Effector memory CD8-positive, alpha-beta T cell (primary cell): ENCODE measurements at regions not wholly inside any gene's neighbourhood (a gene's known extent, or its start where the extent isn't known, plus 50 kb on each side); places are given as distances from the start of the nearest gene placed in this dataset.
A peak's percentile ranks its signal among the peaks of the same experiment; 100 is the strongest.

Experiments used
- ATAC-seq: fragments of 150-1000 bp; cut with Tn5 transposase; replicated peaks from 2 replicates; pipeline ENCODE4 v1.10.0; 2021; ENCODE audit warnings: mild to moderate bottlenecking, moderate library complexity
- DNase-seq, 3 experiments: peaks; one replicate each; pipeline ENCODE4 v3.0.0; 2021
- H3K27ac Mint-ChIP-seq, 2 donors: one replicate each; pipeline ENCODE4 v1.8.0; 2022; ENCODE audit warnings: mild to moderate bottlenecking in 2 of 2, mixed read lengths in 2 of 2, moderate library complexity in 2 of 2
- H3K27me3 Mint-ChIP-seq, 2 donors: one replicate each; pipeline ENCODE4 v1.8.0; 2022; ENCODE audit warnings: mixed read lengths in 2 of 2
- H3K36me3 Mint-ChIP-seq: one replicate; pipeline ENCODE4 v1.8.0; 2022; ENCODE audit warnings: mild to moderate bottlenecking, moderate library complexity, mixed read lengths; ENCODE audit not compliant: insufficient read depth
- H3K4me1 Mint-ChIP-seq, 2 donors: one replicate each; pipeline ENCODE4 v1.8.0; 2022; ENCODE audit warnings: low read depth in 2 of 2, mixed read lengths in 2 of 2
- H3K4me3 Mint-ChIP-seq, 2 donors: one replicate each; pipeline ENCODE4 v1.8.0; 2022; ENCODE audit warnings: mild to moderate bottlenecking in 2 of 2, mixed read lengths in 2 of 2, moderate library complexity in 2 of 2
- H3K9me3 Mint-ChIP-seq, 2 donors: one replicate each; pipeline ENCODE4 v1.8.0; 2022; ENCODE audit warnings: mixed read lengths in 2 of 2

- no peak overlapping the region for H3K4me3 Mint-ChIP-seq
- H3K27me3 Mint-ChIP-seq, result no peaks in the 10 kb centered on the region
- DNase-seq (no peak), ATAC-seq (no peak)
- no peaks in the 10 kb centered on the region for H3K36me3 Mint-ChIP-seq
- H3K9me3 Mint-ChIP-seq, result no peaks in the 10 kb centered on the region
- H3K4me1 Mint-ChIP-seq, result no peaks in the 10 kb centered on the region
- no peak overlapping the region for H3K27ac Mint-ChIP-seq
Observed at GRCh38 chr12:92304371-92305055, 158.9 kb upstream of the BTG1 start.

DNA sequence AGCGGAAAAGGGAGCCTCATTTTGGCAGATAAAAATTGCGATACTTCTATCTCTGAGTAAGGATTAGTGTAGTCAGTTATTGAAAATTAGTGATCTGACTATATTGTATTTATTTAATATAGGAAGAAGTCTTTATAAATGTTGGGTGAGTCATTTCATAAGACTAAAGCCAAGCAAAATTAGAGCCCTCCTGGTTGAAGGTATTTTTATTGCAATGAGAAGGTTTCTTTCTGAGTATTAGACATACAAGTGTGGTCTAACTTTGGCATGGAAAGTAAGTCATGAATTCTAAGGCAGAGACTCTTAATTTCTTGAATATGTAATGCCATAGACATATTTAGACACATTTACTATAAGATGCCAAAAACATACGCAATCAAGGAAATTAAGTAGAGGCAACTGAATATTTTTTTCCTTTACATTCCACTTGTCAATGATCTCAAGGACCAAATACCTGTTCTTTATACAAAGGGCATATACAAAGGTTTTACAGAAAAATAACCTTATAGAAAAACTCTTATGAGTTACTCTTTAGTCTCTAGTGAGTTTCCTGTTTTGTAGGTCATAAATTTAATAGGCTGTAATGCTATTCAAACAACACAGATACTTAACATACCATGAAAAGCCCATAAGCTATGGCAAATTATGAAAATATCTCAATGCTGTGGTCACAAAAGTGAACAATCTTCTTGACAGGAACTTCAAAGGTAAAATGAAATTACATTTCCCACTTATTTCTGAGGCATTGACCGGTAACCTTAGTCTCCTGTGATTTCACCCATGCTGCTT is 156.6 kb upstream of the BTG1 start:
- no peak overlapping the region for H3K4me3 Mint-ChIP-seq
- no peaks in the 10 kb centered on the region for H3K9me3 Mint-ChIP-seq
- no peaks in the 10 kb centered on the region for H3K36me3 Mint-ChIP-seq
- DNase-seq (no peak), ATAC-seq (no peak)
- no peaks in the 10 kb centered on the region for H3K27me3 Mint-ChIP-seq
- peaks cover 0 to 3% of the 10 kb centered on the region in 2 donors for H3K4me1 Mint-ChIP-seq
- H3K27ac Mint-ChIP-seq, result no peak overlapping the region

- H3K4me3 Mint-ChIP-seq, result no peak overlapping the region
- ATAC-seq, result no peak
- H3K4me1 Mint-ChIP-seq, result peaks cover 0 to 3% of the 10 kb centered on the region in 2 donors
- no peaks in the 10 kb centered on the region for H3K27me3 Mint-ChIP-seq
- no peak overlapping the region for H3K27ac Mint-ChIP-seq
- no peaks in the 10 kb centered on the region for H3K36me3 Mint-ChIP-seq
- no peaks in the 10 kb centered on the region for H3K9me3 Mint-ChIP-seq
- no peak for DNase-seq
Observed at GRCh38 chr12:92301356-92301755, 155.7 kb upstream of the BTG1 start.

- Mint-ChIP-seq H3K4me1 (peaks cover 0 to 3% of the 10 kb centered on the region in 2 donors), H3K27ac (no peak overlapping the region), H3K9me3 (no peaks in the 10 kb centered on the region), H3K36me3 (no peaks in the 10 kb centered on the region), H3K4me3 (no peak overlapping the region), H3K27me3 (no peaks in the 10 kb centered on the region)
- DNase-seq (no peak), ATAC-seq (no peak)
Observed at GRCh38 chr12:92300777-92301176, 155.1 kb upstream of the BTG1 start.

- H3K4me3 Mint-ChIP-seq, result no peak overlapping the region
- H3K9me3 Mint-ChIP-seq, result no peaks in the 10 kb centered on the region
- H3K27ac Mint-ChIP-seq, result no peak overlapping the region
- no peak for ATAC-seq
- no peaks in the 10 kb centered on the region for H3K27me3 Mint-ChIP-seq
- peaks cover 0 to 10% of the 10 kb centered on the region in 2 donors for H3K4me1 Mint-ChIP-seq
- no peaks in the 10 kb centered on the region for H3K36me3 Mint-ChIP-seq
- no peak for DNase-seq
Observed at GRCh38 chr12:92299744-92300143, 154.1 kb upstream of the BTG1 start.

DNA sequence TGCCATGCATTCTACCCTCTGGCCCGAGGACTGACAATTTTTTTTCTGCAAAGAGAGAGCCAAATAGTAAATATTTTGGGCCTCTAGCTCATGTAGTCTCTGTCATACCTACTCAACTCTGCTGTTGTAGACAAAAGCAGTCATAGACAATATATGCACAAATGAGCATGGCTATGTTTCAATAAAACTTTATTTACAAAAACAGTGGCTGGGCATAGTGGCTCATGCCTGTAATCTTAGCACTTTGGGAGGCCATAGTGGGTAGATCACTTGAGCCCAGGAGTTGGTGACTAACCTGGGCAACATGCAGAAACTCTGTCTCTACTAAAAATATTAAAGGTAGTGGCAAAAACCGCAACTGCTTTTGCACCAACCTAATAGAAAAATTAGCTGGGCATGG is 153.7 kb upstream of the BTG1 start:
- Mint-ChIP-seq H3K4me1 (peaks cover 0 to 11% of the 10 kb centered on the region in 2 donors), H3K27me3 (no peaks in the 10 kb centered on the region), H3K36me3 (no peaks in the 10 kb centered on the region), H3K27ac (no peak overlapping the region), H3K4me3 (no peak overlapping the region), H3K9me3 (no peaks in the 10 kb centered on the region)
- ATAC-seq (no peak), DNase-seq (no peak)

DNA sequence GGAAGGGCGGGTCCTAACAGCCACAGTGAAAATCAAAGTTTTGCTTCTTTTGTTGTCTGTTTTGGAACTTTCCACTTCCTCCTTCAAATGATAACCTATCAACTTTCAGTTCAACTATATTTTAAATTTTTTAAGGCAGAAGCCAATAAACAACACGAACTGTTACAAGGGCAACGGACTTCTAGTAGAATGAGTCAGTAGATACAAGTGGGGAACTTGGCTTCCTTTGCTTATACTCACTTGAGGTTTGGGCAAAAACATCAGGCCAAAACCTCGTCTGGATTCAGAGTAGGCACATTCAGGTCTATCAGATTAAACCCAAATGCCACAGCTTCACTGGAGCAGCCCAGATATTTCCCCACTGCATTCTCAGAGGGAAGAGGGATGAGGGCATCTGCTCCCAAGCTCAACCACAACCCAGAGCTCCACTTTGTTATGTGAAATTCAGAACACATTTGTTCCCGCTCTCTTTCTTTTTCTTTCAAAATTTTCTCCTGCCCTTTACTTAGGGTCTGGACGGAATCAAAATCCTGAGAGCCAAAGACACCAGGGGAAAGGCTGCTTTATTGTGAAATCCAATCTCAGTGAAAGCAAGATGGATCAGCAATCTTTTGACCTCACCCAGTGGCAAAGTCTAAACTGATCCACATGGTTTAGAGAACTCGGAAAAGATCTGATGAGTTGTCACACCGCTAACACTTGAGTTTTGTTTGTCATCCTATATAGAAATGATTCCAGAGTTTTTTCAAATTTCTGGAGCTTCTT is 152.5 kb upstream of the BTG1 start:
- peaks cover 0 to 11% of the 10 kb centered on the region in 2 donors for H3K4me1 Mint-ChIP-seq

GRCh38 chr12:92297405-92297804 is 151.8 kb upstream of the BTG1 start:
- no peaks in the 10 kb centered on the region for H3K36me3 Mint-ChIP-seq
- H3K9me3 Mint-ChIP-seq, result no peaks in the 10 kb centered on the region
- ATAC-seq (no peak), DNase-seq (no peak)
- no peak overlapping the region for H3K4me3 Mint-ChIP-seq
- H3K27ac Mint-ChIP-seq, result peak overlapping the region in 1 of 2 donors; percentile 12
- H3K27me3 Mint-ChIP-seq, result no peaks in the 10 kb centered on the region
- H3K4me1 Mint-ChIP-seq, result peaks cover 0 to 11% of the 10 kb centered on the region in 2 donors

More for the DNA sequence above, 152.5 kb upstream of the BTG1 start:
- peak; percentile 24 for ATAC-seq
- no peaks in the 10 kb centered on the region for H3K9me3 Mint-ChIP-seq
- H3K4me3 Mint-ChIP-seq, result no peak overlapping the region
- H3K36me3 Mint-ChIP-seq, result no peaks in the 10 kb centered on the region
- H3K27me3 Mint-ChIP-seq, result no peaks in the 10 kb centered on the region
- DNase-seq, result no peak
- peak overlapping the region; percentile 11 to 12 for H3K27ac Mint-ChIP-seq

- peaks cover 0 to 11% of the 10 kb centered on the region in 2 donors for H3K4me1 Mint-ChIP-seq
- no peak for ATAC-seq
- no peaks in the 10 kb centered on the region for H3K9me3 Mint-ChIP-seq
- no peaks in the 10 kb centered on the region for H3K36me3 Mint-ChIP-seq
- H3K27me3 Mint-ChIP-seq, result no peaks in the 10 kb centered on the region
- no peak overlapping the region for H3K27ac Mint-ChIP-seq
- DNase-seq, result no peak
- no peak overlapping the region for H3K4me3 Mint-ChIP-seq
Observed at GRCh38 chr12:92295523-92295922, 149.9 kb upstream of the BTG1 start.

DNA sequence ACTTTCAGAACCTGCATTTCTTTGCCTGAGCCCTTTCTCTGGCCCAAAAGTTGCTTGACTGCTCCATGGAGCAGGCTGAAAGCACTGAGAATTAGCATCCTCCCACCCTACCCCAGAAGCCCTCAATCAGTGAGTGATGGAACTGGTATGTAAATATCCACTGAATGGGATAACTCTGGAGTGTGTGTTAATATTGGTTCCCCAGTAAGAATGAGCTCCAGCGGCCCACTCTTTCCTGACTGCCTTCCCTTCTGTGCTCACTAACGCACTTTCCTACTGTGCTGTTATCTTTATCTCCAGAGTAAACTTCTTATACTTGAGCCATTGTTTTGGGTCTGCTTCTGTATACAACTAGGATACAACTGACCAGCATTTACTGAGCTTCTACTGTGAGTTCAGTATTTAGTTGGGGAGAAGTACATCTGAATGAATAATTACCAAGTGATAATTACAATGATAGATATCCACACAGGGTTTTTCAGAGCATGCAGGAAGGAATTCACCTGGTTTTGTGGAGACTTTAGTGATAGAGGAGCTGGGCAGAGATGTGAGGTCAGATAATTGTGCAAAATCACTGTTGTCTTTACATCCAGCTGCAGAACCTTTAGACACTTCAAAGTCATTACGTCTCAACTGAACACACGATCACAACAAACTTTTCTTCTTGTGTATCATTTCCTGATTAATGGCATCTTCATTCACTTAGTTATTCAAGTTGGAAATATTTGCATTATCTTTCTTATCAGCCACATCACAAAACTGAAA is 149.2 kb upstream of the BTG1 start:
- Mint-ChIP-seq H3K4me3 (no peak overlapping the region), H3K27ac (no peak overlapping the region), H3K36me3 (no peaks in the 10 kb centered on the region), H3K4me1 (peaks cover 0 to 11% of the 10 kb centered on the region in 2 donors), H3K9me3 (no peaks in the 10 kb centered on the region), H3K27me3 (no peaks in the 10 kb centered on the region)
- no peak for DNase-seq
- no peak for ATAC-seq

DNA sequence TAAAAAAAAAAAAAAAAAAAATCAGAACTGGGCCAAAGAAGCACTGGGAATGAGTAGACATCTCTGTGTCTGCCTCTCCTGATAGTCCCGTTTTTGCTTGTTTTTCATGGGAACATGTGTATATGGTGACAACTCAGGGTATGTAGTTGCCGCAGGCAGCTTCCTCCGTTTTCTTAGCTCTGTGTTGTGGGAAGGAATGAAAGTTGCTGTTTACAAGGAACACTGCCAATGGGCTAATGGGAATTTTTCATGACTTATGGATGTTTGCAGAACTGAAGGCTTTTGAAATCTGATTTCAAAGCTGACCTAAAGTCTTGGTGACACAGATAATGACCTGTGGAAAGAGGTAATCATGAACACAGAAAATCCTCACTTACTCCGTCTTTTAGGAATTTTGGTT is 146.4 kb upstream of the BTG1 start:
- Mint-ChIP-seq H3K4me1 (peaks cover 0 to 7% of the 10 kb centered on the region in 2 donors), H3K4me3 (no peak overlapping the region), H3K36me3 (no peaks in the 10 kb centered on the region), H3K9me3 (no peaks in the 10 kb centered on the region), H3K27me3 (no peaks in the 10 kb centered on the region), H3K27ac (no peak overlapping the region)
- ATAC-seq, result no peak
- no peak for DNase-seq

DNA sequence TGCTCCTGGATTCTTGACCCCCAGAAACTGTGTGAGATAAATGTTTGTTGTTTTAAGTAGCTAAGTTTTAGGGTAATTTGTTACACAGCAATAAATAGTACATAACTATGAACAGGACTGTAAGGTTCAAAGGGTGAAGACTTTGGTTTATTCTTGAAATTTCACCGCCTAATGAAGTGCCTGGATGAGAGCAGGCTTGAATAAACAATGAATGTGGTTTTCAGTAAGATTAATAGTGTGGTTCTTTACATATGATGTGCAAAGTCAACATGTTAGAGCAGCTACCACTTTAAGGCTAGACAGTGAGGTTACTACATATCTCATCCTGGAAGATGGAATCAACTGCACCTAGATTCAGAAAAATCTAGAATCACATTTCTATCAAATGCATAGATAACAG is 145.2 kb upstream of the BTG1 start:
- H3K9me3 Mint-ChIP-seq, result no peaks in the 10 kb centered on the region
- H3K4me1 Mint-ChIP-seq, result peaks cover 0 to 7% of the 10 kb centered on the region in 2 donors
- no peak overlapping the region for H3K27ac Mint-ChIP-seq
- no peak for ATAC-seq
- no peak for DNase-seq
- no peaks in the 10 kb centered on the region for H3K27me3 Mint-ChIP-seq
- no peaks in the 10 kb centered on the region for H3K36me3 Mint-ChIP-seq
- H3K4me3 Mint-ChIP-seq, result no peak overlapping the region

DNA sequence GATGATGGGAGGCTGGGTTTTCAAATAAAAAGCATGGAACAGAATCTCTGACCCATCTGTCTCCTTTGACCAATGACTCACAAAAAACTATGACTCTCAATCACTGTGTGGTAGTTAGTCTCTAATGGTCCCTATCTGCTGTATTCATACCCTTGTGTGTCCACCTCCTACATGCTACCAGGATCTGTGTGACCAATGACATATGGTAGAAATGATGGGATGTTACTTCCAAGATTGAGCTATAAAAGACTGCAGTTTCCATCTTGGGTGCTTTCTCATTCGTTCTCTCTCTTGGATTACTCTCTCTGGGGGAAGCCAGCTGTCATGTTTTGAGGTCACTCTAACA is 144.7 kb upstream of the BTG1 start:
- Mint-ChIP-seq H3K4me1 (peaks cover 0 to 4% of the 10 kb centered on the region in 2 donors), H3K27ac (no peak overlapping the region), H3K27me3 (no peaks in the 10 kb centered on the region), H3K4me3 (no peak overlapping the region), H3K36me3 (no peaks in the 10 kb centered on the region), H3K9me3 (no peaks in the 10 kb centered on the region)
- DNase-seq (no peak), ATAC-seq (no peak)
